HPDE6-E6E7 (cell line): ENCODE measurements at regions not wholly inside any gene's neighbourhood (a gene's known extent, or its start where the extent isn't known, plus 50 kb on each side); places are given as distances from the start of the nearest gene placed in this dataset.
"Not testable (repeated sequence)": the region's sequence is repeated elsewhere in the genome, so short reads cannot be mapped to it uniquely, and the experiment has no call there.

Experiments
- DNase-seq: peaks from one replicate; pipeline ENCODE4 v3.0.0; 2011; ENCODE audit warnings: missing footprints; ENCODE audit errors: extremely low spot score

GRCh38 chr15:45868109-45868691 lies 233.4 kb downstream of the SQOR start:
- DNase-seq, result no peak

- DNase-seq, result no peak
Observed at GRCh38 chr15:45869034-45869668, 234.3 kb downstream of the SQOR start.

DNA sequence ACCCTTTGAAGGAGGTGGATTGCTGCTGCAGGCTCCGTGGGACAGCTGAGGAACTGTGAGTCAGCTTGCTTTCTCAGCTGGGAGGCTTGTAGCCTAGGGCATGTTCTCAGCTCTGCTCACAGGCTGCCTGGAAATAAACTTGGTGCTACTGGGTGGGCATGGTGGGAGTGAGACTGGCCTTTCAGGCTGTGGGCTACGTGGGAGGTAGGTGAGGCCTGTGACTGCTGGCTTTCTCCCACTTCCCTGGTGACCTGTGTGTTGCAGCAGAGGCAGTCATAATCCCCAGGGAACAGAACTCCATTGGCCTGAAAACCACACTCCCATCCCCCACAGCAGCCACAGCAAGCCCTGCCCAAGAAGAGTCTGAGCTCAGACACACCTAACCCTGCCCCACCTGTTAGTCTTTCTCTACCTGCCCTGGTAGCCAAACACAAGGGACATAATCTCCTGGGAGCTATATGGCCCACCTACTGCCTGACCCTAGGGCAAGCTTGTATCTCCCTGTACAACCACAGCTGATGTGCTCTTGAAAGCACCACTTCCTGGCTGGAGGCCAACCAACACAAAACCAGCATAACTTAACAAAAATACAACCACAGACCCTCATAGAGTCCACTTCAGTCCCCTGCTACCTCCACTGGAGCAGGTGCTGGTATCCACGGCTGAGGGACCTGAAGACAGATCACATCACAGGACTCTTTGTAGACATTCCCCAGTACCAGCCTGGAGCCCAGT lies 236.5 kb downstream of the SQOR start:
- no peak for DNase-seq

- no peak for DNase-seq
Observed at GRCh38 chr15:45873781-45874180, 239.0 kb downstream of the SQOR start.

DNA sequence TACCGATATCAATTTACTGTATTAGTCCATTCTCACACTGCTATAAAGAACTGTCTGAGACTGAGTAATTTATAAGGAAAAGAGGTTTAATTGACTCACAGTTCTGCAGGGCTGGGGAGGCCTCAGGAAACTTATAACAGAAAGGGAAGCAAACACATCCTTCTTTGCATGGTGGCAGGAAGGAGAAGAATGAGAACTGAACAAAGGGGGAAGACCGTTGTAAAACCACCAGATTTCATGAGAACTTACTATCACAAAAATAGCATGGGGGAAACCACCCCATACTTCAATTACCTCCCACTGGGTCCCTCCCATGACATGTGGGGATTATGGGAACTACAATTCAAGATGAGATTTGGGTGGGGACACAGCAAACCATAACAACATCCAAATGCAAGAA lies 239.7 kb downstream of the SQOR start:
- DNase-seq, result not testable (repeated sequence)

- DNase-seq, result no peak
Observed at GRCh38 chr15:45884289-45884688, 249.5 kb downstream of the SQOR start.

GRCh38 chr15:45884755-45885445 lies 250.1 kb downstream of the SQOR start:
- no peak for DNase-seq

GRCh38 chr15:45885801-45886200 lies 251.0 kb downstream of the SQOR start:
- DNase-seq, result no peak

- no peak for DNase-seq
Observed at GRCh38 chr15:45891766-45892165, 256.9 kb downstream of the SQOR start.

DNA sequence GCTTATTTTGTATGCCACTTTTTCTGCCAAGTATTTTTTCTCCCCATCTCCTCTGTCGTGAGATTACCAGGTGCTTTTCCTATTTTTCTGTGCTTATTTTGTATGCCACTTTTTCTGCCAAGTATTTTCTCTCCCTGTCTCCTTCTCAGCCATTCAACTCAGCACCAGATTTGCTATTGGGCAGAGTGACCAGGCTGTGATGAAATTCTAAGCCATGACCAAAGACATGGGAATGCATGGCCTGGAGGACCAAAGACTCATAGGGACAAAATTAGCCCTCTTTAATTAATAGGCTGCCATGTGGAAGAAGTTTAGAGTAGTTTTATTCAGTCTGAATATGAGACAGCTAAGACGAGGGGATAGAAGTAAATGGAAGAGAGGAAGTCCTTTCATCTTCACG lies 257.4 kb downstream of the SQOR start:
- no peak for DNase-seq

DNA sequence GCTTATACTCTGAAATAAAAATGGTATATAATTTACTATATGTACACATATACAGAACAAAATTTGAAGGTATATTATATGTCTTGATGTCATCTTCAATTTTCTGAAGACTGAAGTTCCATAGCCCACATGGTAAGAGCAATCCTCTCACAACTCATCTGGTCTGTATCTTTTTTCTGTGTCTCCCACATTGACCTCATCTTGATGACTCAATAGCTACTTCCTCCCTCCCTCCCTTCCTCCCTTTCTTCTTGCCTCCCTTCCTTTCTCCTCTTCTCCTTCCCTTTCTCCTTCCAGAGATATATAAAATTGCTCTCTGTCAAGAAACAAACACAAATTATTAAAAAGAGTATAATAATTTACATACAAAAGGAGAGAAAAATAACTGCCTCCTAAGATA lies 268.5 kb downstream of the SQOR start:
- DNase-seq, result no peak

GRCh38 chr15:45904019-45904418 lies 269.2 kb downstream of the SQOR start:
- DNase-seq, result no peak

DNA sequence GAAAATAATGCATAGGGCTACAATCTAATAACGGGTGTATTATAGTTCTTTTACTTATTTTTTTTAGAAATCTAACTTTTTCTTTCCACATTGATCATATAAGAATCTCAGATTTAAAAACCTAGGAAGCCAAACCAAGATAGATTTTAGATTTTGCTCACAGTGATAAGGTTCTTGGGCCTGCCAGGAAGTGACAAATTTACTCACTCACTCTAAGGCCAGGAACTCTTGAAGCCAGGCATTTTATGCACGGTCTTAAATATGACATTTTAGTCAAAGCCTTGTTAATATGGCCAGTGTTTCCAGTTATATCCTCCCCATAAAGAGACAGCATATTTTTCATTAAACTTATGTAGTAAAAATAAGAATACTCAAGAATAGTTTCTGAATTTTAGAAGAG lies 271.4 kb downstream of the SQOR start:
- DNase-seq, result no peak

GRCh38 chr15:45910671-45911070 lies 275.8 kb downstream of the SQOR start:
- DNase-seq, result no peak

DNA sequence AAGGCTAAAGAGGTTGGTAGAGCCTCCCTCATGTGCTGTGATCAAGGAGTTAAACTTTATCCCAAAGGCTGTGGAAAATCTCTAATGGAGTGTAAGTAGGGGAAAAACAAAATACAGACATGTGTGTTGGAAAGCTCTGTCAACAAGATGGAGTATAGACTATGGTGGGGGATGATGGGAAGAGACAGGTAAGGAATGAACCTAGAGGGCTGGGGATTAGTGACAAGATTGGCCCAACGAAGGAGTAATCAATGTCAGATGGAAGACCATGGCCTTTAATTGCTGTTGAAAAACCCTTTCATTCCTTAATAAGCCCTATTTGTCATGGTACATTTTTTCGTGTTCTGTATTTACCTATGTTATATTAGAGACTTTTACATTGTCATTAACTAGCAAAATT lies 278.6 kb downstream of the SQOR start:
- DNase-seq, result no peak

- no peak for DNase-seq
Observed at GRCh38 chr15:45914425-45914824, 279.6 kb downstream of the SQOR start.

GRCh38 chr15:45918839-45919238 lies 284.0 kb downstream of the SQOR start:
- no peak for DNase-seq

DNA sequence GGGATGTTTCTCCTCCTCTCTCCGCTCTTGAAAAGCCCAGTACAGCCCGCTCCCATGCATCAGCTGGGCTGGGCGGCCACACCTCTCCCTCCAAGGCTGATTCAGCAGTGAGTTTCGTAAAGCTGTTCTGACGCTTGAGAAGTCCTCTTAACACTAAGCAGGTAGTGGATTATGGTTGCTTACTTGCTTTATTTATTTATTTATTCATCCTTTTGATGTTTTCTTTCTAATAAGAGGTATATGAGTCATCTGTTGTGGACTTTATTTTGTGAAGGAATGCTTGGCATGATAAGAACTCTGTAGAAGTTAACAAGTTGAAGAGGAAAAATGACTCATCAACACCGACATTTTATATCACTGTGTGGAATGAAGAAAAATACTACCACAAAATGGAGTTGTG lies 285.0 kb downstream of the SQOR start:
- peak; percentile 86 for DNase-seq

DNA sequence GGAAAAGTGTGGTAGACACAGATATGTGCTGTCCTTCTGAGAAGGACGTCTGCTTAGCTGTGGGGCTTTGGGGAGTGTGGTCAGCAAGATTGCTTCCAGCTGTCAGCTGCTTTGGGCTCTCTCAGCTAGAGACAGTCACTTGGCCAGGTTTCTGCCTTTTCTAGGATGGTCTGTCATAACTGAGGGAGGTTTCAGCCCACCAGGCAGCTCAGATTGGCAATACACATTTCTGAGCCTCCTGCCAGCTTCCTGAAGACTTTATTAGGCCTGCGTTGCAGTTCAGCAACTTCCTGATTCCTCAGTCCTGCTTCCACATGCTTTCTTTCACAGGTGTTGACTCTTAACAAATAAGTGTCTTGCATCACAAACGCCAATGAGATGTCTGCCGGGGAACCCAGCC lies 286.5 kb downstream of the SQOR start:
- DNase-seq, result peak; percentile 15

- DNase-seq, result no peak
Observed at GRCh38 chr15:45921978-45922377, 287.1 kb downstream of the SQOR start.

DNA sequence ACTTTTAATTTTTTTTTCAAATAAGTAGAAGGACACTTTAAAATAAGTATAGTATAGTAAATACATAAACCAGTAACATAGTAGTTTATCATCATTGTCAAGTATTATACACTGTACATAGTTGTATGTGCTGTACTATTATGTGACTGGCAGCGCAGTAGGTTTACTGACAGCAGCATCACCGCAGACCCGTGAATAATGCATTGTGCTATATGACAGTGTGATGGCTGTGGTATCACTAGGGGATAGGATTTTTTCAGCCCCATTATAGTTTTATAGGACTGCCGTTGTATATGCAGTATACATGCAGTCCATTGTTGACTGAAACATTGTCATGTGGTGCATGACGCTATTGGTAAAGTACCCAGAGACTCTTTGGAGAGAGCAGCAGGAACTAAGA lies 306.5 kb downstream of the SQOR start:
- DNase-seq, result no peak

- no peak for DNase-seq
Observed at GRCh38 chr15:45943240-45943639, 308.4 kb downstream of the SQOR start.

GRCh38 chr15:45946111-45946510 lies 311.3 kb downstream of the SQOR start:
- no peak for DNase-seq
